ENCODE measurements at regions not wholly inside any gene's neighbourhood (a gene's known extent, or its start where the extent isn't known, plus 50 kb on each side); places are given as distances from the start of the nearest gene placed in this dataset.

DNA sequence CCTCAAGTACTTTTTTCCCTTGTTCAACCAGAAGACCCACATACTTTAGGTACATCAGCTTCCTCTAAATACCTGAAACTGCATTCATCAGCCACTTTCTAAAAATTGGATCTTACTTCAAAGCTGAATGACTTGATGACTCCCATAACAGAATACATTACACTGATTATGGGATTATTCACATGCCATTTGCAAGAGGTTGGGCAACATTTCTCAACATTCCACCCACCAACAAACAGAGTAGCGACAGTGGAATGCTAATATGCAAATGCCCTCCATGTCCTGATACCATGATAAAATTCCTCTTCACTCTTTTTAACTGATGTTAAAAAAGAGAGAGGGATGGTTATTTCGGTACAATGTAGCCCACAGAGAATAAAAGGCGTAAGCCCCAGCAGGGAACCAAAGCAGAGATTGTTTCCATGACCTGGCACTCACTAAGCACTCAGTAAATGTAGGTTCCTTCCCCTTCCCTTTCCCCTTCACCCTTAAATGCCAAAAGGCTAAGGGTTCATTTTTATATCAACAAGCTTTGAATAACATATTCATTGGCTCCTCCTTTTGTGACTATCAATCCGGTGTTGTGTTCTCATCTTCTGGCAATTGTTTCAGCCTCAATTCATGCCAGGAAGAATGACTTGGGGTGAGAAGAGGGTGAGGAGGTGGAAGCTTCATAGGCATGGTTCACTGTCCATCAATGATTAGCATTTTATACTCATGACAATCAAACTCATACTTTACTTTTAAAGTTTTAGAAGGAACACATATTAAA, 317.2 kb downstream of the DHX15 start:
- Mint-ChIP-seq H3K4me1 (ENCODE audit: unreplicated experiment) (peaks cover 2% of the 10 kb centered on the region), H3K27ac (ENCODE audit: unreplicated experiment) (no peak overlapping the region)
- DNase-seq (ENCODE audit: low spot score): no peak

DNA sequence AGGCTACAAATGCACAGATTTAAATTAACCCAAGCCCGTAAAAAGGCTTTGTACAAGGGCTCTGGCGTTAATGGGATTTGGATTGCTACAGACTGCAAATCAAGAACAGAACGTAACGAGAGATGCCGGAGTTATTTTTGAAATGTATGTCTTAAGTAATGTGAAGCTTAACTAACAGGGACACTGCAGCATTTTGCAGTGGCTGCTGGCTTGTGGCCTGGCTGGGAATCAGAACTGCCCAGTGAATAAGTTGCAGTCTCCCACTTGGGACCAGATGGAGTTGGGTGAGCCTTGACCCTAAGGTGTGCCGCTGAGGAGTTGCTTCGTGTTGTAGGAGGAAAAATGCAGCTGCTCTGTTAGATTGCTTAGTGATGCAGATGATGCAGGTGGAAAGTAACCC, 318.4 kb downstream of the DHX15 start:
- Mint-ChIP-seq H3K9me3 (ENCODE audit: unreplicated experiment) (no peaks in the 10 kb centered on the region), H3K27me3 (ENCODE audit: unreplicated experiment) (no peaks in the 10 kb centered on the region), H3K36me3 (ENCODE audit: low read depth, unreplicated experiment) (no peaks in the 10 kb centered on the region), H3K4me1 (ENCODE audit: unreplicated experiment) (peaks cover 3% of the 10 kb centered on the region), H3K27ac (ENCODE audit: unreplicated experiment) (no peak overlapping the region), H3K4me3 (ENCODE audit: unreplicated experiment) (no peak overlapping the region)
- TF ChIP-seq, protein P1, sequence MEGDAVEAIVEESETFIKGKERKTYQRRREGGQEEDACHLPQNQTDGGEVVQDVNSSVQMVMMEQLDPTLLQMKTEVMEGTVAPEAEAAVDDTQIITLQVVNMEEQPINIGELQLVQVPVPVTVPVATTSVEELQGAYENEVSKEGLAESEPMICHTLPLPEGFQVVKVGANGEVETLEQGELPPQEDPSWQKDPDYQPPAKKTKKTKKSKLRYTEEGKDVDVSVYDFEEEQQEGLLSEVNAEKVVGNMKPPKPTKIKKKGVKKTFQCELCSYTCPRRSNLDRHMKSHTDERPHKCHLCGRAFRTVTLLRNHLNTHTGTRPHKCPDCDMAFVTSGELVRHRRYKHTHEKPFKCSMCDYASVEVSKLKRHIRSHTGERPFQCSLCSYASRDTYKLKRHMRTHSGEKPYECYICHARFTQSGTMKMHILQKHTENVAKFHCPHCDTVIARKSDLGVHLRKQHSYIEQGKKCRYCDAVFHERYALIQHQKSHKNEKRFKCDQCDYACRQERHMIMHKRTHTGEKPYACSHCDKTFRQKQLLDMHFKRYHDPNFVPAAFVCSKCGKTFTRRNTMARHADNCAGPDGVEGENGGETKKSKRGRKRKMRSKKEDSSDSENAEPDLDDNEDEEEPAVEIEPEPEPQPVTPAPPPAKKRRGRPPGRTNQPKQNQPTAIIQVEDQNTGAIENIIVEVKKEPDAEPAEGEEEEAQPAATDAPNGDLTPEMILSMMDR (IDR thresholded peaks at IDR 0.05; ENCODE audit: unreplicated experiment): no peak
- no peak for DNase-seq (ENCODE audit: low spot score)

More for the DNA sequence above, 317.2 kb downstream of the DHX15 start:
- no peak overlapping the region for H3K4me3 Mint-ChIP-seq (ENCODE audit: unreplicated experiment)
- TF ChIP-seq, protein P1 (IDR thresholded peaks at IDR 0.05; ENCODE audit: unreplicated experiment): no peak
- H3K36me3 Mint-ChIP-seq (ENCODE audit: low read depth, unreplicated experiment): no peaks in the 10 kb centered on the region
- no peaks in the 10 kb centered on the region for H3K9me3 Mint-ChIP-seq (ENCODE audit: unreplicated experiment)
- H3K27me3 Mint-ChIP-seq (ENCODE audit: unreplicated experiment): no peaks in the 10 kb centered on the region

DNA sequence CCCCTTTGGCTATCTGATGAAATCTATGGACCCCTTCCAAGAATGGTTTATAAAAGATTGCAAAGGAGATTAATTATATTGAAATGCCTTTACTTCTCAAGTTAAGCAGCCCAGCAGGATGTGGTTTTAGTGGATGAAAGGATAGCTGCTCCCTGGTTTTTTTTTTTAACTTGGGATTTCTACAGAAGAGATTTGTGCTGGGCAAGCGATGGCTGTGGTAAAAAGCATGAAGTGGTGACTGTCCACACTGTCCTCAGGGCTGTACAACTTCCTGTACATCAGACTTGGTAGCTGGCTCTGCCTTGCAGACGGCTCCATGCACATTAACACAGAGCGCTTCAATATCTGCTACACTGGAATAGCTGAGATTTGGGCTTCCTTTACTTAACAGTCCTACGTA, 321.7 kb downstream of the DHX15 start:
- Mint-ChIP-seq H3K9me3 (ENCODE audit: unreplicated experiment) (no peaks in the 10 kb centered on the region), H3K4me1 (ENCODE audit: unreplicated experiment) (peaks cover 3% of the 10 kb centered on the region), H3K27ac (ENCODE audit: unreplicated experiment) (no peak overlapping the region), H3K27me3 (ENCODE audit: unreplicated experiment) (no peaks in the 10 kb centered on the region), H3K4me3 (ENCODE audit: unreplicated experiment) (no peak overlapping the region), H3K36me3 (ENCODE audit: low read depth, unreplicated experiment) (no peaks in the 10 kb centered on the region)
- TF ChIP-seq, protein P1 (IDR thresholded peaks at IDR 0.05; ENCODE audit: unreplicated experiment): no peak
- DNase-seq (ENCODE audit: low spot score): no peak

DNA sequence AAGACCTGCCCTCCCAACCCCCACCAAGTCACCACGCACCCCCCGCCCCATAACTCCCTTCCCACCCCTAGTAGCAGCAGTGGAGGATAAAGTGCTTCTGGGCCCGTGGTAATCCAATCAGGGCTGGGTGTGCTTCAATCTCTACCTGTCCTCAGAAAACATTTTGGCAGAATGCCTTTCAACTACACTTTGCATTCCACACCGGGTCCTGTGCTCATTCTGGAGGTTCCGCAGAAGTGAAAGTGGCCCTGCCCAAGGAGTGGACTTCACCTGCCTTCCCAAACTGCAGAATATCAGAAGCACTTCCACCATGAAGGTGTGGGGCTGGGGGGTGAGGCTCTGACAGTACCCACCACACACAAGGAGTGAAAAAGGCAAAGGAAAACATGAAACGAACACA, 322.3 kb downstream of the DHX15 start:
- Mint-ChIP-seq H3K4me3 (ENCODE audit: unreplicated experiment) (no peak overlapping the region), H3K4me1 (ENCODE audit: unreplicated experiment) (peaks cover 3% of the 10 kb centered on the region), H3K27ac (ENCODE audit: unreplicated experiment) (no peak overlapping the region), H3K27me3 (ENCODE audit: unreplicated experiment) (no peaks in the 10 kb centered on the region), H3K9me3 (ENCODE audit: unreplicated experiment) (no peaks in the 10 kb centered on the region), H3K36me3 (ENCODE audit: low read depth, unreplicated experiment) (no peaks in the 10 kb centered on the region)
- DNase-seq (ENCODE audit: low spot score): no peak
- TF ChIP-seq, protein P1 (IDR thresholded peaks at IDR 0.05; ENCODE audit: unreplicated experiment): no peak

DNA sequence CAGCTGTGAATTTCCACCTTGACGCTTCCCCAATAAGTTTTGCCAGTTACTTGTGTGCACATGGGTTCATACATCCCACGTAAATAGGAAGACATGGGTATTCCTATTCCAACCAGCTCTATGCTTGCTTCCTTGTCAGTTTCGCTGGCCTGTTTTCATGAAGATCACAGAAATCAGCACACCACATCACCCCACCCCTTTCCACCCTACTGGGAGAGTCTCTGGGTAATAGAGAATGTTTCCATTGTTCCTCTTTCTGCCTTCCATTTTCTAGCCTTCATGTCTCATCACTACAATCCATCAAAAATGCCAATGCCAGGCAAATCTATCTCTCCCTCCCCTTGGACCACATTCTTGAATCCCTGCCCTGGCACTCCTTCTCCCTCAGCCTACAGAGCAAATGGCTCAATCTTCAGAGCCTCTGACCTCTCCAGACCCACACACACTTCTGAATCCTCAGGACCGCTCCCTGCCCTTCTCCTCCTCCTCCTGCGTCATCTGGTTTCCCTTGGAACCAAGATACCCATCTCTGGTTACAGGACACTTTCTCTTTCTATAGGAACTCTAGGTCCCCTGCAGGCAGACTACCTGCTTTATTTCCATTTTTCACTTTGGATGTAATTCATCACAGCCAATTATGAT, 323.3 kb downstream of the DHX15 start:
- Mint-ChIP-seq H3K27me3 (ENCODE audit: unreplicated experiment) (no peaks in the 10 kb centered on the region), H3K27ac (ENCODE audit: unreplicated experiment) (no peak overlapping the region), H3K36me3 (ENCODE audit: low read depth, unreplicated experiment) (no peaks in the 10 kb centered on the region), H3K4me1 (ENCODE audit: unreplicated experiment) (peaks cover 3% of the 10 kb centered on the region), H3K9me3 (ENCODE audit: unreplicated experiment) (no peaks in the 10 kb centered on the region), H3K4me3 (ENCODE audit: unreplicated experiment) (no peak overlapping the region)
- no peak for DNase-seq (ENCODE audit: low spot score)
- TF ChIP-seq, protein P1 (IDR thresholded peaks at IDR 0.05; ENCODE audit: unreplicated experiment): no peak
